OCI-LY7 (cell line): ENCODE measurements at regions not wholly inside any gene's neighbourhood (a gene's known extent, or its start where the extent isn't known, plus 50 kb on each side); places are given as distances from the start of the nearest gene placed in this dataset.

Source experiments
- EZH2phosphoT487 ChIP-seq: fragments of 200-600 bp; sonication (generic); IDR thresholded peaks from 2 replicates; pipeline ENCODE4 v1.6.1; 2018; ENCODE audit warnings: low read depth, borderline replicate concordance, mild to moderate bottlenecking, mixed run types, antibody characterized with exemption, low read length, moderate library complexity, mixed read lengths
- TF ChIP-seq, protein P1 (sequence below): fragments of 200-600 bp; sonication (generic); conservative IDR thresholded peaks from 2 replicates; pipeline ENCODE4 v1.5.1; 2014; ENCODE audit warnings: mild to moderate bottlenecking, antibody characterized with exemption, low read length, moderate library complexity, mixed read lengths

GRCh38 chr6:84848960-84849359, 84.6 kb upstream of the TBX18 start:
- TF ChIP-seq, protein P1, sequence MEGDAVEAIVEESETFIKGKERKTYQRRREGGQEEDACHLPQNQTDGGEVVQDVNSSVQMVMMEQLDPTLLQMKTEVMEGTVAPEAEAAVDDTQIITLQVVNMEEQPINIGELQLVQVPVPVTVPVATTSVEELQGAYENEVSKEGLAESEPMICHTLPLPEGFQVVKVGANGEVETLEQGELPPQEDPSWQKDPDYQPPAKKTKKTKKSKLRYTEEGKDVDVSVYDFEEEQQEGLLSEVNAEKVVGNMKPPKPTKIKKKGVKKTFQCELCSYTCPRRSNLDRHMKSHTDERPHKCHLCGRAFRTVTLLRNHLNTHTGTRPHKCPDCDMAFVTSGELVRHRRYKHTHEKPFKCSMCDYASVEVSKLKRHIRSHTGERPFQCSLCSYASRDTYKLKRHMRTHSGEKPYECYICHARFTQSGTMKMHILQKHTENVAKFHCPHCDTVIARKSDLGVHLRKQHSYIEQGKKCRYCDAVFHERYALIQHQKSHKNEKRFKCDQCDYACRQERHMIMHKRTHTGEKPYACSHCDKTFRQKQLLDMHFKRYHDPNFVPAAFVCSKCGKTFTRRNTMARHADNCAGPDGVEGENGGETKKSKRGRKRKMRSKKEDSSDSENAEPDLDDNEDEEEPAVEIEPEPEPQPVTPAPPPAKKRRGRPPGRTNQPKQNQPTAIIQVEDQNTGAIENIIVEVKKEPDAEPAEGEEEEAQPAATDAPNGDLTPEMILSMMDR: no peak
- TF ChIP-seq EZH2phosphoT487: no peak
